ENCODE measurements at regions not wholly inside any gene's neighbourhood (a gene's known extent, or its start where the extent isn't known, plus 50 kb on each side); places are given as distances from the start of the nearest gene placed in this dataset.

DNA sequence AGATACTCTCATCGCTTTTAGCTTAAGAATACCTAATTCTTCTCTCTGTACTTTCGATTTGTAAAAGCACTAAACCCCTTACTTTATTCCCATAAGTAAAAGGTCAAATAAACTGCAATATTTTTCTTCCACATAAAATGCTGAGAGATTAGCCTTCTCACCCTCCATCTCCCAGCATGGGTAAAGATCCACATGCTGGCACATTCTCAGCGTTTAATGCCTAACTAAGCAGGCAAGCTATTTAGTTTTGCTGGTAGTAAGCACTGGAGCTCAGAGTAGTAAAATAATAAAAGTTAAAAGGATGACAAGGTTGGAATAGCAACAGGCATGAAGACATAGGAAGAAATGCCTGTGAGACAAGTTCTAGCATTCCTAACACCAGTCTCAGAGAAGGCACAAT, 65.9 kb upstream of the NEBL start:
- no peak for DNase-seq (ENCODE audit: extremely low read depth in 1 of 2, low read depth in 1 of 2)

DNA sequence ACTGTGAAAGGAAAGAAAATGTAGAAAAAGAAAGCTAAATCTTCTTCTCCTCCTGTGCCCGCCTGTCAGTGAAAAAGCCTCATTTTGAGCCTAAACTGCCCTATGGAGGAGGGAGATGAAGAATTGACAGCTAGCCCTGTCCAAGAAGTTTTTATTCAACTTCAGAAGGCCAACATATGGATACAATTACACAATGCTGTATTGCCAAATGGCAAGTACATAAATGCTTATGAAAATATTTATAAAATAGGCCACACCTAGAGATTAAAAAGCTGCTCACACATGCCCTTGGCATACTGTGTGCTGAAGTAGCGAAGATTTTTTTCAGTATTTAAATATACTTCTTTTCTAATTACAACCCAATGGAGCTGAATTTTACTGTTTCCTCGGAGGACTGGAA, 65.1 kb upstream of the NEBL start:
- DNase-seq (ENCODE audit: extremely low read depth in 1 of 2, low read depth in 1 of 2): no peak

DNA sequence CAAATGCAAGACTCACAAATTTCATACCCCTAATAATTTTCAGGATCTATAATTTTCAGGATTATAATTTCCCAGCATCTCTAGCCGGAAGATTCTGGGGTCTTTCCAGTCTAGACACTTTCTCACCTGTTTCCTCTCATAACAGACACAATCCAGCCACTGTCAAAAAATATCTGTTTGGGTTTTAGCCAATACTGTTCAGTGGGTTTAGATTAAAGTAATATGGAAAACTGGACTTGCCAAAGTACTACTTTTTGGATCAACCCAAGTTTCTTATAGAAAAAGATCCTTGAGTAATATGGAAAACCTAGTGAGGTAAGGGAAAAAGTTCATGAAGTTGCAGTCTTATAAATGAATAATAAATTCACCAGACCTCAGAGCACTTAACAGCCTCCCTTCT, 62.1 kb upstream of the NEBL start:
- DNase-seq (ENCODE audit: extremely low read depth in 1 of 2, low read depth in 1 of 2): no peak

DNA sequence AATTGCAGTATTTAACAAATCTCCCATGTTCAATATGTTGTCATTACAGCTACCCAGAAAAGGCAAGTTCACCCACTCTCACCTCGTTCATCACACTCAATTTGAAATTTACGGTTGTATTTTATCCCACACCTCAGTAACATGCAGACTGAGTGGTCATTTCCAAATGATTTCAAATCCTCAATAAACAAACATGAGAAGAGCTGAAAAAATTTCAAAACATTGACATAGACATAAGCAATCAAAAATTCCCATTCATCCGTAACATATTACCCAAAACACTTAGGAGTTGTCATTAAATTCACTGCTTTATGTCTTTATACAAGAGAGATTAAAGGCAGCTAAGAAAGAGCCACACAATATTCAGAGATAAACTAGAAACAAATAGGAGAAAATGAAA, 61.7 kb upstream of the NEBL start:
- DNase-seq (ENCODE audit: extremely low read depth in 1 of 2, low read depth in 1 of 2): no peak

DNA sequence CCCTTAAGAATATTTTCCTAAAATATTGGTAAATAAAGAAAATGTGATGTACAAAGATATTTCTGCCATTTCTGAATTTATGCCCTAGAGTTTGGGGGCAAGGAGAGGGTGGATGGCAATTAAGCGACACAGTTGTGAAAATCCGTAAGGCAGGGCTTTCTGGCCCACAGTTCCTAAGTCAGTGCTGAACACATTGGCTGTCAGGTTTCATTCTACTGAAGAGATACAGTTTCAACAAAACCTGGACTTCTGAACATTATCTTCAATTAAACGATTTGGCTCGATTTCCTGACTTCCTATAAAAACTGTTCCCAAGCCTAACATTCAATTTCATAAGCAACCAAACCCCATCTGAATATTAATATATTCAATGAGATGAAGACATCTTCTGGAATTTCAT, 61.1 kb upstream of the NEBL start:
- no peak for DNase-seq (ENCODE audit: extremely low read depth in 1 of 2, low read depth in 1 of 2)

DNA sequence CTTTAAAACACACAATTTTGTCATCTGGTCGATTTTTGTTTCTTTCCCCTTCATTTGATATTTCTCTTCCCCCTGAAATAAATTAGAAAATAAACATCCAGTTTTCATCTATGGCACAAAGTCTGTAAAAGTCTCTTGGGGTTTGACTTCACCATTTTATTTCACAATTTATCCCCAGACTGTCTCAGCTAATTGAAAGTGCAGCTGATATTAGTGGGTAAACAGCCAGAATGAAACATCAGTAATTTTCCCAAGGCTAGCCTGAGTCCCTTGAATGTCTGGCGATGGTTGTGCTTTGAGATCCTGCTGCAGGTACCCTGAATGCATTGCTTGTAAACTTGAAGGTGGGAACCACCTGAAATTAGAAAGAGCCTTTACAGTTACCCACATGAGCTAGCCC, 60.6 kb upstream of the NEBL start:
- no peak for DNase-seq (ENCODE audit: extremely low read depth in 1 of 2, low read depth in 1 of 2)

DNA sequence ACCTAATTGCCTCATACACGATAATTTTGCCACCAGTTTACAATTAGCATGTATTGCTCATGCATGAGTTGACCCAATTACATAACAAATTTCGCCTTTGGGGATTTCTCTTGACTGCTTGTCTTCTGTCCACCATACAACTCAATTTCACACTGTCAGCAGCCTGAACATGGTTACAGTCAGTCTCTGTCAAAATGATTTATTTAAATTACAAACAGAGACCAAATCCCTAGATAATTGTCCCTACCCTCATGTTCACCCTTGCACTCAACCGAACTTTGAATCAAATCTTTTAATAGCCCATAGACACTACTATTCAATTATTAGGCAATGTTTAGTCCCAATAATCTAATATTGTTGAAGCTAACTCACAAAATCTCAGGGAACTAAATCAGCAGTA, 59.7 kb upstream of the NEBL start:
- no peak for DNase-seq (ENCODE audit: extremely low read depth in 1 of 2, low read depth in 1 of 2)

DNA sequence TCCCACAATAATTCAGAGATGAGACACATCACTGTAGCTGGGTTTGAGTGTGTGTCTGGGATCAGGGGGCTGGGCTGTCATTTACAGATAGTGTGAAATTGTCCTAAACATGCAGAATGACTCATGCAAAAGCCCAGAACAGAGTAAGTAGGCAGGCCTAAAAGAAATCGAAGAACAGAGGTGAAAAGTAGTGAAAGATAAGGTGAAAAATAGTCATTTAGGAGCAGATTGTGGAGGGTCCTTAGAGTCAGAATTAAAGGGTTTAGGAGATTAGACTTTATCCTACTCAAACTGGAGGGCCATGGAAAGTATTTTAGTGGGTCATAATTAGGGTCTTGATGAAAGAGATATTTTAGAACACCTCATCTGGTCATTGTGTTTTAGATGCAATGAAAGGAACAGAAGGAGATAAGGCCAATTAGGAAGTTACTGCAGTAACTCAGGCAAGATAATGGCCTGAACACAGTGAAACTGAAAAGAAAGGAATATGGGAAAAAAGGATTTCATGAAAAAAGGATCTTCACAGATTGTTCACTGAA, 58.3 kb upstream of the NEBL start:
- DNase-seq (ENCODE audit: extremely low read depth in 1 of 2, low read depth in 1 of 2): no peak

DNA sequence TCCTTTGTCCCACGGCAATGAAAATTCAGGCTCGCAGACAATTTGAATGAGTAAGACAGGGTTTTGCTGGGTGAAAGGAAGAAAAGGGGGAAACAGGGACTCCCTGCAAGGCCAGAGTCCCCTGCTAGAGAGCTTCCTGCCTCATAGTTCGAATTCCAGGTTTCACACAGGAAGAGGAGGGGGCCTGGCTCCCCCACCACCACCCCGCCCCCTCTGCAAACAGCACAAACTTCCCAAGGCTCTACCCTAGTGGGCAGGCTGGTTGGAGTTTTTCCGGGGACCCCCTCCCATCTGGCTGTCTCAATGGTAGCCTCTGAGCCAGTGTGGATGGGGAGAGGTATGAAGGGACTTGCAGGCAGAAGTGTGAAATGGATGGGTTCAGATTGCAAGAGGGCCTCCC, 57.4 kb upstream of the NEBL start:
- DNase-seq (ENCODE audit: extremely low read depth in 1 of 2, low read depth in 1 of 2): no peak

DNA sequence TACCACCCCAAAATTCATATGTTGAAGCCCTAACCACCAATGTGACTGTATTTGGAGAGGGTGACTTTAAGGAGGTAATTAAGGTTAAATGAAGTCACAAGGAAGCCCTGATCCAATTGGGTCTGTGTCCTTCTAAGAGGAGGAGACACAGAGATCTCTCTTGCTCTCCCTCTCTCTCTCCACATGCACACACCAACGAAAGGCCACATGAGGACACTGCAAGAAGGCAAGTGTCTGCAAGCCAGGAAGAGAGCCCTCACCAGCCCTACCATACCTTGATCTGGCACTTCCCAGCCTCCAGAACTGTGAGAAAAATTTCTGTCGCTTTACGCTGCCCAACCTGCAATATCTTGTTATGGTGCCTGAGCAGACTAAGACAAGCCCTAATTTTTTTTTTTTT, 56.0 kb upstream of the NEBL start:
- no peak for DNase-seq (ENCODE audit: extremely low read depth in 1 of 2, low read depth in 1 of 2)

DNA sequence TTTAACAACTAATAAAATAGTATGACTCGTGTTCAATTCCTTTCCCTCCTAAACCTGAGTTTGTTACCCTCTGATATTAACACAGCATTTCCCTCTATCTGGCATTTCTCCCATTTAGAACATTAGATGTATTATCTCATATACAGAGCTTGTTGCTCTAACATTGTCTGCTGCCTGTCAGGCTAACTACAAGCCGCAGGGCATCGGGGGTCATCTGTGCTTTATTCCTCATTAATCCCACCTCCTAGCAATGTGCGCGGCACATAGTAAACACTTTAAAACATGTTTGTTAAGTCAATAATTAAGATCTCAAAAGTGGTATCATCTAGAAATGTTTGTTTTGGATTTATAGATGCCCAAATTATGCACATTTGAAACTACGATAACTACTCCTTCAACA, 52.9 kb upstream of the NEBL start:
- no peak for DNase-seq (ENCODE audit: extremely low read depth in 1 of 2, low read depth in 1 of 2)

DNA sequence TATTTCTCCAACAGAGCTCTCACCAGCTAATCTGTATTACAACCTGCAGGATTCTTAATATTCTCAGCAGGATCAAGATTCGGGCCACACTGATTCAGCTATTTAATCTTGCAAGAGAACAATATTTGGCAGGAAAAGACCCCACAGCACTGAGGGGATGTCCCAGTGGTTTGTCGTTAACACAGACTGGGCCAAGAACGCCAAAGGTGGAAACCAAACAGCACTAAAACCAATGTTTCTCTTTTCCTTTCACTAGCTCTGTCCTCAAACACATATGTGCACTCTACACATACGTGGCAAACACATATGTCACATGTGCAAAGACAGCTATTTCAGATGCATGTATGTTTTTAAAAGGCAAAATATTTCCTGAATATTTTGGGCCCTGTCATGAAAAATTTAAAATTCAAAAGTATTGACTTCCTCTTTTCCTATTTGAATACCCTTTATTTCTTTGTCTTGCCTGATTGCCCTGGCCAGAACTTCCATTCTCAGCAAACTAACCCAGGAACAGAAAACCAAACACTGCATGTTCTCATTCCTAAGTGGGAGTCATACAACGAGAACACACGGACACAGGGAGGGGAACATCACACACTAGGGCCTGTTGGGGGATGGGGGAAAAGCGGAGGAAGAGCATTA, 51.7 kb upstream of the NEBL start:
- DNase-seq (ENCODE audit: extremely low read depth in 1 of 2, low read depth in 1 of 2): no peak

Measured in stimulated activated CD8-positive, alpha-beta memory T cell treated with anti-CD3 and anti-CD28 coated beads, Interleukin-7, amount 100 ng/mL, for 48 hours (primary cell).